Right ventricle myocardium superior (tissue), 1 donor: ENCODE measurements at regions not wholly inside any gene's neighbourhood (a gene's known extent, or its start where the extent isn't known, plus 50 kb on each side); places are given as distances from the start of the nearest gene placed in this dataset.

ENCODE experiments used
- ATAC-seq: fragments of 200-7000 bp; cut with Tn5 transposase; one replicate; pipeline ENCODE4 v1.9.1; 2020; ENCODE audit warnings: mild to moderate bottlenecking; ENCODE audit not compliant: poor library complexity
- DNase-seq: peaks from one replicate; pipeline ENCODE4 v3.0.0-alpha.2; 2020
- intact Hi-C: fragments of 100-400 bp; cut with DNase I; formaldehyde crosslinking; loops from one replicate; pipeline ENCODE4 v1.11.2; 2022
- donor health status: DM: no; HTN: yes; CAD: no; lungs with severe emphysema.

DNA sequence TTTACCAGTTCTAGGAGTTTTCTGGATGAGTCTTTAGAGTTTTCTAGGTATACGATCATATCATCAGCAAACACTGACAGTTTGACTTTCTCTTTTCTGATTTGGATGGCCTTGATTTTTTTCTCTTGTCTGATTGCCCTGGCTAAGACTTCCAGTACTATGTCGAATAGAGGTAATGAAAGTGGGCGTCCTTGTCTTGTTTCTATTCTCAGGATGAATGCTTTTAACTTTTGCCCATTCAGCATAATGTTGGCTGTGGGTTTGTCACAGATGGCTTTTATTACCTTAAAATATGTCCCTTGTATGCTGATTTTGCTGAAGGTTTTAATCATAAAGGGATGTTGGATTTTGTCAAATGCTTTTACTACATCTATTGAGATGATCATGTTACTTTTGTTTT is 223.2 kb upstream of the COBL start:
- DNase-seq, result no peak
- intact Hi-C loops, result no loop called here
- no peak for ATAC-seq

DNA sequence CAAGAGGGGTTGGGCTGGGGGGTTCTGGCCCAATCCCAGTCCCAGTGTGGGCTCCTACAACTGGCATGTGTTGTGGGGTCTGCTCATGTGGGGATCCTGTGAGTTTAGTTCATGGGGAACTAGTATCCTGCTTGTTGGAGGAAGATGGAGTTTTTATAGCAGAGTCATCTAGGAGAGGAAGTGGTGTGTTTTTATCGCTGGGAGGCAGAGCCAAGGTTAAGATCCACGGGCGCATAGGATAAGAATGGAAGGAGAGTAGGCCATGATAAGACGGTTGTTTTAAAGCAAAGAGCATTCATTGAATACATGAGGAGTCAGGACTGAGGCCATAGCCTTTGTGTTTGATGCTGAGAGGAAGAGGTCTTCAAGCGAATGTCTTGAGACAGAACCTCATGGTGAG is 211.6 kb upstream of the COBL start:
- intact Hi-C loops, result no loop called here
- ATAC-seq (no peak), DNase-seq (no peak)

DNA sequence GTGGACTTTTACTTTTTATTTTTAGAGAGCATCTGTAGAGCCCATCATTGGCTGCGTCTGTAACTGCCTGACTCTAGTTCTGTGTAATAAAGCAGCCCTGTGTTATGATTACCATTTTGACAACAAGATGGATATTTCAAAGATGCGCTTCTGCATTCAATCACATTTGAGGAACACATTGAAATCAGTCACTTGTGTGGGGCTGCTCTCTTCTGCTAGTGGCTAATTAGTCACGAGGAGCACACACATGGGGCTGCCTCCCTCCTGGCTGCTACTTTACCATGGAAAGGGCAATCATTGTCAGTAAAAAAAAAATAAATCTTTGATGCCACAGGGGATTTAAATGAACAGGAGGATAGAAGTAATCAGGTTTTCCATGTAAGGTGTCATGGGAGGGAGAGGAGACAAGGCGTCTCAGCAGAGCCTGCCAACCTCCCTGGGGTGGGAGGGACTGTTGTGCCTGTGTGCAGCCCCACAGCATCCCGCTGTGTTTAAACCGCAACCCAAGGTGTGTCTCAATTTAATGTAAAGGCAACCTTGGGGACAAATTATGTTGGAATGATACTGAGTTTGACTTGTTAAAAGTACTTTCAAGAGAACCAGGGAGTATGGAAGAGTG is 205.2 kb upstream of the COBL start:
- intact Hi-C loops, result no loop called here
- DNase-seq, result no peak
- ATAC-seq, result no peak

DNA sequence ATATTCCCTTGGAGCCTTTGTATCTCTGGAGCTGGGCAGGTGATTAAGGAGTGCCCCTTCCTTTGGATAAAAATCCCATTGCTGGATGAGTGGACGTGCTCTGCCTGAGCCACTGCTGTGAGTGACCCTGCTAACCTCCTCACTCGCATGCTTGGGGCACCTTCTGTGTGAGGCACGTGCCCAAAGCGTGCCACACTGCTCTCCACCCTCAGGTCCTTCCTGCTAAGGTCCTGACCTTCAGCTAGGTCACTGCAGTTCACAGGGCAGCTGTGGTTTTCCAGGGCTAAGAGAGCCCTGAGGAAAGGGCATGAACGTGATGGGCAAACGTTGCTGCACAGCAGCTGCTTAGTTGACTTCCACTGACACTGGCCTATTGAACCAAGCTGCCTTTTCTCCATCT is 204.4 kb upstream of the COBL start:
- intact Hi-C loops, result no loop called here
- DNase-seq, result no peak
- no peak for ATAC-seq

DNA sequence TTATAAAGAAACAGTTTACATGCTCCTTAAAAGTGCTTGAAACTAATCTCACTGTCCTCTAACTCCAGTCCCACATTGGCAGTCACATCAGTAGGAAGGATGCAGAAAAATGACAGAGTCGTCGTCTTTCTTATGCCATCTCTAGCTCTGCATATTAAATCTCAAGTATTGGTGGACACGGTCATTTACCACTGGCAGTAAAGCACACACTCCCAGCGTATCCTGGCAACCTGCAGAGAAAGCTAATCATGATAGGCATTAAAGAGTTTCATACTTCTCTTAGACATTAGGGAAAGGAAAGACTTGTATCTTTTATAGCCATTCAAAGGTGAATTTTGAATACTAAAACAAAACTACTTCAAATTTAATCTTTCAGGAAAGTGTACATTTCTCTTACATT is 202.0 kb upstream of the COBL start:
- DNase-seq (no peak), ATAC-seq (no peak)
- intact Hi-C loops, result no loop called here

DNA sequence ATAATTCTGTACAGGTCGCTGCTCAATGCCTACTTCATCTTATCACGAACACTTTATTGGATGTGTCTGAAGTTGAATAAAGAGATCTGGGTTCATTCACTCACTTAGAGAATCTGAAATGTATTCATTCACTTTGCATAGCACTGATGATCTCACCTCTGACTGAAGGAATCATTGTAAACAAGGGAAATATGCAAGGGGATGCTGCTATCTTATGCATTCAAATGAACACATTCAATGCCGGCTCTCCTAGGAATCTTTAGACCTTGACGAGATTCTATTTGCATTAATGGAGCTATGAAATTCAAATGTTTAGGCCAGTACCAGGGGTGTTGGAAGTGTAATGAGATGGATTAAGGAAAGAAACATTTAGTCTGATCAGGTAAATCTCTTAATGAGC is 200.6 kb upstream of the COBL start:
- no peak for ATAC-seq
- intact Hi-C loops, result no loop called here
- DNase-seq, result no peak

DNA sequence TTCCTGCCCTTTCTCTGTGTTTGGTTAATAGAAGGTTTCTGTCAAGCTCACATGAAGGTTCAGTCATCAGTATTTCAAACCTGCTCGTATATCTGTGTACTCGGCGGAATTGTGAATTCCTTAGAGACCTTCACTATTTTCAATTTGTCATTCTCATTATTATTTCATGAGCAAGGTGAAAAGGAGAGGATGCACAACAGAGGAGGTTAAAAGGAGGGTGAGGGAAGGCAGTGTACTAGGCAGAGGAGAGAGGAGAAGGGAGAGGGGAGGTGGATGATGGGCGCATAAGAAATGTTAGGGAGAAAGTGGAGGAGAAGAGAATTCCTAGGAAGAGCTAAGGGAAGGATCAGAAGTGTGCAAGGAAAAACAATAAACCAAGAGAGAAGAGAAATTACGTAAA is 185.0 kb upstream of the COBL start:
- DNase-seq (no peak), ATAC-seq (no peak)
- intact Hi-C loops, result no loop called here

DNA sequence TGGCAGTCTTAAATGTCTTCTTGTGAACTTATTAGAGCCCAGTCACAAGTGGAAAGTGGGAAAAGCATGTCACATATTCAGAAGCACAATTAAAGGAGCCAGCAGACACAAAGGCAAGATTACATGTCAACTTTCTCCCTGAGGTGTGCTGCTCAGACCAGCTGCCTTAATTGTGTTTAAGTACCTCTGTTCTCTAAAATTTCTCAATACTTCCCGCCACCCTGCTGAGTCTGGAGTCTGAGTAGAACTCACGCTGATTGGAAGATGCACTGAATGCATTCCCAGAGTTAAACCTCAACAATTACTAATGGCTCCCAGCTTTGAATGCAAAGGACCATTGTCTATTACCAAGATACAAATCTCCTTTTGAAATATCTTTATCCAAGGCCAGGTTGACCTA is 166.4 kb upstream of the COBL start:
- DNase-seq (no peak), ATAC-seq (no peak)
- intact Hi-C loops, result no loop called here

DNA sequence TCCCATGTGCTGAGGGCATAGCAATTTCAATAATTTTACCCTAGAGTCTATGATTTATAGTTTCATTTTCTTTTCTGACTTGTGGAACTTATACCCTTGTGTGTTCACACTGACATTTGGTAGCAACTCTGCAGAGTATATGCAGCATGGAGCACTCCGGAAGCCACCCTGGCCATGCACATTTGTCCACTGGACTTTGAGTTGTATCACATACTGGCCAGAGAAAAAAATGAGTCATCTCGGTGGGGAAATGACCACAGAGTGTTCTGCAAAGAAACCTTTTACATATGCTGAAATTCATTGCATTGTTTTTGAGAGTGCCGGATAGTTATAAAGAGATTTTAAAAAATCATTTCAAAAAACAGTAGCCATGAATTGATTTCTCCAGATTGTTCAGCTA is 164.8 kb upstream of the COBL start:
- ATAC-seq (no peak), DNase-seq (no peak)

DNA sequence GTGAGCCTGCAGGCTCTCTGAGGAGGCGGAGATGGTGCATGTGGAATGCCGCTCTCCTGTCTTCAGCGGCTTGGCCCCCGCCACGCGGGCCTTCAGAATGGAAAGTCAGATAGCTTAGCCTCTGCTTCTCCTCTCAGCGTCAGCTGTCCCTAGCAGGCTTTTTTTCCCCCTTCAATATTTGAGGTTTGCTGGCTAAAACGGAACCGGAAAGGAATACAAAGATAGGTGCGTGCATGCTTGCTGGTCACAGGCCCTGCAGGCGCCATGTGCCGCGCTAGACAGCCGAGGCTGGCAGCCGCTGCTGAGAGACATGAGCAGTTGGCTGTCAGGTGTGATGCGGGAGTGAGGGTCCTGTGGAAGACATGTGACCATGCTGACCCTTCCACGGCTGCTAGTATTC is 161.2 kb upstream of the COBL start:
- no peak for ATAC-seq

More for the DNA sequence above, 164.8 kb upstream of the COBL start:
- intact Hi-C loops, result no loop called here

DNA sequence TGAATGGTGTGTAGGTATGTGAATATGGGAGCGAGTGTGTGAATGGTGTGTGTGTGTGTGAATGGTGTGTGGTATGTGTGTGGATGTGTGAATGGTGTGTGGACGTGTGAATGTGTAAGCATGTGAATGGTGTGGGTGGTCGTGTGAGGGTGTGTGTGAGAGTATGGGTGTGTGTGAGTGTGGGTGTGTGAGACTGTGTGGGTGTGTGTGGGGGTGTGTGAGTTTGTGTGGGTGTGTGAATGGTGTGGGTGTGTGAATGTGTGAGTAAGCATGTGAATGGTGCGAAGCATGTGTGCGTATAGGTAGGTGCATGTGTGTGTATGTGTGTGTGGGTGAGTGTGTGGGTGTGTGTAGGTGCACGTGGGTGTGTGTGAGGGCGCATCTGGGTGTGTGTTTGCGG is 160.7 kb upstream of the COBL start:
- intact Hi-C loops, result no loop called here
- no peak for ATAC-seq
- DNase-seq, result no peak

More for the DNA sequence above, 161.2 kb upstream of the COBL start:
- intact Hi-C loops, result no loop called here
- DNase-seq, result no peak

DNA sequence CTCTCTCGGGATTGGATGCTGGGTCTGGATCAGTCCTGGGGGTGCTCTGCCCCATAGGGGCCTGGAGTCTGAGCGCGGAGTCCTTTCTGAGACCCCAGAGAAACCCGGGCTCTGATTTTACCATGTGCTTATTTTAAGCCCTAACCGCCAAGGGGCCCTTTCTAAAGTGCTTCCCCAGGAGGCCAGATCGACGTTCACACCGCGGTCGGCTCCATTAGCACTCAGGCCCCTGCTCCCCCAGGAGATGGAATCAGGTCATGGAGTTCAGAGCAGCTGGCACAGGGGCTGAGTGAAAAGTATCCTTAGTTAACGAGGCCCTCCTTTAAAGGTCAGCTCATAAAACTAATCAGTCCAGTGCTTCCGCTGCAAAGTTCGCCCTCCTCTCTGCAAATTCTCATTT is 159.4 kb upstream of the COBL start:
- intact Hi-C loops, result no loop called here
- DNase-seq, result no peak
- ATAC-seq, result no peak

DNA sequence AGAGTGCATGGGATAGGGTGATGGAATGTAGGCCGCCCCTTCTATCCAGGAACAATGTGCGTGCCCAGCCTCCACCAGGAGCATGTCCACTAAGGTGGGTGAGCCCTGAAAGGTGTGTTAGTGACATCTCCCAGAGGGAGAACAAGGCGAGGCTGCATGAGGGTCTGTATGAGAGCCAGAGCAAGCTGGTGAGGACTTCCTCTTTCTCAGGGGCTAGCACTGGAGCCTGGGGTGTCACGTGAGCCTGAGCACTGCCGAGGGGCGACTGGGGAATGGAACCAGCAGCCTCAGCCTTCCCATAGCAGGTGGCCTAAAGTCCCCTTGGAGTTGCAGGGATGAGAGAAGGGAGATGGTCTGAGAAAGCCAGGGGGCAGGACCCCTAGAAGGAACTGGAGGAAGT is 156.3 kb upstream of the COBL start:
- no peak for DNase-seq
- ATAC-seq, result no peak
- intact Hi-C loops, result no loop called here

DNA sequence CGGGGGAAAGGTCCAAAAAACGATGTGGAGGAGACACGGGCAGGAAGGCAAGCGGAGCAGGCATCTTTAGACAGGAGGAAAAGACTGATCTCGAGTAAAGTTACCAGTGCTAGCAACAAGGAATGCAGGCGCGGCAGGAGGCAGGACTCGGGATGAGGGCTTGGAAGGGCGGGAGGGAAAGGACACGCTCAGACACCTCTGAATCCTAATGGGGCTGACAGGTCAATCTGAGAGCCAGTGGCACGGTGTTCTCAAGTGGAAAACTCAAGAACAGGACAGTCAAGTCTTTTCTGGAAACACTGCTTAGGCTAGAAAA is 155.3 kb upstream of the COBL start:
- DNase-seq (no peak), ATAC-seq (no peak)

DNA sequence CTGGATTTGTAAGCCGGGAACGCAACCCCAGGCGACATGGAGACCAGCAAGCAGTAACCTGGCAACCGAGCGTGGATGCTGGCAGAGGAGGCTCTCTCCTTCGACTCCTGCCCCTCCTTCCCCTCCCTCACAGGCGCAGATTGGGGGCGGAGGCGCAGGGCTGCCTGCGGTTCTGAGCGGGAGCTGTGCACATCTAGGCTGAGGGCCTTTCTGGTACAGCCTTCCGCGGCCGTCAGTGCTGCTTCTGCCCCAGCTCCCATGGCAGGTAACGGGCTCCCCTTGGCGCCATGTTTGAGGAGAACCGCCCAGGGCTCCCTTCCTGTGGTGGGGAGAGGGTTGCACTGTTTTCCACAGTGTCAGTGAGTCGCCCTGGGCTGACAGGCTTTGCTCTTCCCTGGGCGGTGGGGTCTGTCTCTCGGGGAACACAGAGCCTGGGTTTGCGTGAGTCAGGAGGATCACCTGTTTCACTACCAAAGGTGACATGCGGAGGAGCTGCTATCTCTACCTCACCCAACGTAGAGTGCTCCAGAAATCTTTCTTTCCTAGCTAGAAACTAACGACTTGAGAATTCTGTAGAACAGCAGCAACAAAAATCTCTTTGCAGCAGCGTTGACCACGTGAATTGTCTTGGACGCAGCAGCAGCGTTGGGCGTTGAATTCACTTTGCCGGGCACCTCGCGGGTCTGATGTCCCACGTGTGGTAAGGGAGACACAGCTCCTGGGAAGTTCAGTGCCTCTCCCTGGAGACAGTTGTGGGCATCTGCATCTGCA is 154.8 kb upstream of the COBL start:
- ATAC-seq, result no peak
- intact Hi-C loops, result no loop called here
- no peak for DNase-seq

More for the DNA sequence above, 155.3 kb upstream of the COBL start:
- intact Hi-C loops, result no loop called here

DNA sequence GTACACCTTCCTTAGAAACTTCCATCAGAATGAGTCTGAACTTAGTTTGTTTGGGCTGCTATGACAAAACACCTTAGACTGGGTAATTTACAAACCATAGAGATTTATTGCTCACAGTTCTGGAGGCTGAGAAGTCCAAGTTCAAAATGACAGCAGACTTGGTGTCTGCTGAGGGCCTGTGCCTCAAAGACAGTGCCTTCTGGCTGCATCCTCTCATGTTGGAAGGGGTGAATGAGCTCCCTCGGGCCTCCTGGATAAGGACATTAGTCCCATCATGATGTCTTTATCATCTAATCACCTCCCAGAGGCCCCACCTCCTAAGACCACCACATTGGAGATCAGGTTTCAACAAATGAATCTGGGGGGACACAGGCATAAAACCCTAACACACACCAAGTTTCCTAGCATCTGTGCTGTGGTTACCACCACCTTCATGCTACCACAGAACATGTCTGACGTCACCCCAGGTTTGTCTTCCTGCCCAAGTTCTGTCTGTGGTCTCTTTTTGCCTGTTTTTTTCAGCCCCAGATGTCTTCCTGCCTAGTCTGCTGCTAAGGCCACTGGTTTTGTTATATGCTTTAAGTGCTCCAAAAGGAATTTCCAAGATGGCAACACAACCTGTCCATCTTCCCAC is 150.9 kb upstream of the COBL start:
- ATAC-seq (no peak), DNase-seq (no peak)
- intact Hi-C loops, result no loop called here

DNA sequence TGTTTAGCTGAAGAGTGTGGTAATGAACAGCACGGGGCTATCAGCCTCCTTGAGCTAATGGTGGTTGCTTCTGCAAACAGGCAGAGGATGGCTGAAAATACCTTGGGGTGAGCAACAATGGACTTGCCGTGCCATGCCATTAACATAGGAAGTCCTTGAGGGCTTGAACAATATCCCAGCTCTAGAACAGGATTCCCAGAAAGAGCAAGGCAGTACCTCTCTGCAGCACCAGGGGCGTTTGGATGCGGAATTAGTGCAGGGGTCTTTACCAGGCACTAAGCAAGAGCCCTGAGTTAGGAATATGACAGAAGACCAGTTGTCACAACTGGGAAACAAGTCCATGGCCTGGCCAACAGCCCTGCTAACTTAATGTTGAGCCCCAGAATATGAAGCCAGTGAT is 143.2 kb upstream of the COBL start:
- ATAC-seq (no peak), DNase-seq (no peak)
- intact Hi-C loops, result no loop called here

DNA sequence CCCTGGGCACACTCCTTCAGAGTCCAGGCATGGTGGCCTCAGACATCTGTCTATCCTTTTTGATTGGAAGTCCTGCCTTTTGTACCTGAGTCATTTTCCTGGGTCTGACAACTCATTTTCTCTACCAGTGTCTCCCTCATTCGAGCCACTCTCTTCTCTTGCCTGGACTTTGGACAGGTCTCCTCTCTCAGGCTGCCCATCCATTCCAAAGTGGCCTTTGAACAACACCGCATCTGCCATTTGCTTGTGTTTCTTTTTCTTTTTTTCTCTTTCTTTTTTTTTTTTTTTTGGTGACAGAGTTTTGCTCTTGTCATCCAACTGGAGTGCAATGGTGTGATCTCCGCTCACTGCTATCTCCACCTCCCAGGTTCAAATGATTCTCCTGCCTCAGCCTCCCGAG is 142.1 kb upstream of the COBL start:
- intact Hi-C loops, result no loop called here
- DNase-seq, result no peak
- no peak for ATAC-seq

DNA sequence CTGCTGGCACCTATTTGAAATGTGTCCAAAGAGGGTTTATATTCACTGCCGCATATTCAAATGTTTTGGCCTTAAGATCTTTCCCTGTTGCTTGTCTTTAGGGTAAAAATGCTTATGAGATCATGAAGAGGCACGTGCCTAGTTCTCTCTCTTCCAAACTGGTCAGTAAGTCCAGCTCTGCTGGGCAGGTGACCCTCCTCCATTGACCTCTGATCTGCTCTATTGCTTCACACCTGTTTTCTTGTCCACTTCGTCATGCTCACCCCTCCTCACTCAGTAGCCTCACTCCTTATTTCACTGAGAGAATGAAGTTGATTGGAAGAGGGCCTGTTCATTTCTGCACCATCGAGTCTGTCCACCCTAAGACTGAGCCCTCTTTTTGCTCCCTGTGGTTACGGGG is 140.5 kb upstream of the COBL start:
- no peak for ATAC-seq
- intact Hi-C loops, result no loop called here
- no peak for DNase-seq

DNA sequence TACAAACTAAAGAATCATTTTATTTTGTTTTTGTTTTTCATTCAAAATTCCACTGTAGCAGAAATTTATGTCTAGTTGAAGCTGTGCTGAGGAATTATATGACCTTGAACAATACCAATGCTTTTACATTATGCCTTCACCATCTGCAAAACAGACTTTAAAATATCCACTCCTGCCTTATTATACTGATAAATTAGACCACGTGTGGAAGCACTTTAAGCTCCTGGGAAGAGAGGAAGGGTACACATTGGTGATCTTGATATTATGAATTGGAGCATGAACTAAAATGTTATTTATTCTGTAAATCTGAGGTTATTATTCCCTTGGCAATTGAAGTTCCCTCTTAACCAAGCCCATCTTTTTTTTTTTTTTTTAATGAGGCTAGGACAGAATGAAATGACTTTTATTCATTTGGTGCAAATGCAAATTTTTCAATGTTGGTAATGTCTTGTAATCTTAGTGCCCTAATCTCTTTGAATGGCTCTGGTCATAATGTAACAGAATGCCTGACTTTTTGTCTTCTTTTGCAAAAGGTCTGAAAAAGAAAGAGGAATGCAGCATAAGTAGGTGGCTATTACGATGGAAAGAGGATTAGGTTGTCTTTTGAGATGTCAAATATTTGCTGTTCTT is 139.9 kb upstream of the COBL start:
- no peak for ATAC-seq
- DNase-seq, result no peak
- intact Hi-C loops, result no loop called here
